HEK293T (cell line): ENCODE measurements at regions not wholly inside any gene's neighbourhood (a gene's known extent, or its start where the extent isn't known, plus 50 kb on each side); places are given as distances from the start of the nearest gene placed in this dataset.
"Not testable (repeated sequence)": the region's sequence is repeated elsewhere in the genome, so short reads cannot be mapped to it uniquely, and the experiment has no call there.

Experiments
- CTCF ChIA-PET: fragments of 350-600 bp; formaldehyde crosslinking; extraction: SDS; loops from one replicate; lab custom pipeline; 2021; ENCODE audit warnings: antibody characterized with exemption, inconsistent platforms; lab: Yijun Ruan, JAX
- POLR2A ChIA-PET: fragments of 350-600 bp; formaldehyde crosslinking; extraction: SDS; loops from one replicate; lab custom pipeline; 2020; ENCODE audit warnings: antibody characterized with exemption, inconsistent platforms; lab: Yijun Ruan, JAX
- DNase-seq: peaks from one replicate; pipeline ENCODE4 v3.0.0; 2012; ENCODE audit warnings: mixed read lengths; ENCODE audit errors: extremely low spot score
- ARNT ChIP-seq: fragments of 450-650 bp; IDR thresholded peaks from 2 replicates; pipeline ENCODE4 v1.6.1; 2017; ENCODE audit warnings: mild to moderate bottlenecking
- BHLHE40 ChIP-seq: fragments of 450-650 bp; IDR thresholded peaks from 2 replicates; pipeline ENCODE4 v1.6.1; 2016; ENCODE audit warnings: mild to moderate bottlenecking, moderate library complexity, borderline replicate concordance
- CTBP1 ChIP-seq: fragments of 450-650 bp; IDR thresholded peaks from 2 replicates; pipeline ENCODE4 v1.6.1; 2016; ENCODE audit warnings: borderline replicate concordance
- ELF4 ChIP-seq: fragments of 450-650 bp; IDR thresholded peaks from 2 replicates; pipeline ENCODE4 v1.6.1; 2017; ENCODE audit warnings: antibody characterized with exemption
- FOXA1 ChIP-seq: fragments of 450-650 bp; IDR thresholded peaks from 2 replicates; pipeline ENCODE4 v1.6.1; 2016; ENCODE audit warnings: mild to moderate bottlenecking
- FOXK2 ChIP-seq: fragments of 450-650 bp; IDR thresholded peaks from 2 replicates; pipeline ENCODE4 v1.6.1; 2016; ENCODE audit warnings: mild to moderate bottlenecking
- FOXM1 ChIP-seq: fragments of 450-650 bp; IDR thresholded peaks from 2 replicates; pipeline ENCODE4 v1.6.1; 2017; ENCODE audit warnings: mild to moderate bottlenecking, borderline replicate concordance
- HDGF ChIP-seq: fragments of 450-650 bp; IDR thresholded peaks from 2 replicates; pipeline ENCODE4 v1.6.1; 2017; ENCODE audit warnings: antibody characterized with exemption, borderline replicate concordance
- L3MBTL2 ChIP-seq: fragments of 450-650 bp; conservative IDR thresholded peaks from 2 replicates; pipeline ENCODE4 v1.6.1; 2016; ENCODE audit warnings: mild to moderate bottlenecking
- LEF1 ChIP-seq: fragments of 450-650 bp; IDR thresholded peaks from 2 replicates; pipeline ENCODE4 v1.6.1; 2017; ENCODE audit warnings: mild to moderate bottlenecking, borderline replicate concordance
- NFRKB ChIP-seq: fragments of 450-650 bp; IDR thresholded peaks from 2 replicates; pipeline ENCODE4 v1.6.1; 2016; ENCODE audit warnings: mild to moderate bottlenecking, moderate library complexity
- PKNOX1 ChIP-seq: fragments of 450-650 bp; IDR thresholded peaks from 2 replicates; pipeline ENCODE4 v1.6.1; 2016
- SP1 ChIP-seq: fragments of 450-650 bp; IDR thresholded peaks from 2 replicates; pipeline ENCODE4 v1.6.1; 2017
- SUZ12 ChIP-seq: fragments of 450-650 bp; IDR thresholded peaks from 2 replicates; pipeline ENCODE4 v1.6.1; 2016; ENCODE audit warnings: mild to moderate bottlenecking
- TARDBP ChIP-seq: fragments of 450-650 bp; IDR thresholded peaks from 2 replicates; pipeline ENCODE4 v1.6.1; 2016
- ZNF384 ChIP-seq: fragments of 450-650 bp; IDR thresholded peaks from 2 replicates; pipeline ENCODE4 v1.6.1; 2016

- CTCF ChIA-PET = no interaction called here
- DNase-seq = no peak
- POLR2A ChIA-PET = no interaction called here
- no peak for TF ChIP-seq FOXM1
These were observed 50.7 kb upstream of the AP4E1 start for GRCh38 chr15:50857763-50858162.

DNA sequence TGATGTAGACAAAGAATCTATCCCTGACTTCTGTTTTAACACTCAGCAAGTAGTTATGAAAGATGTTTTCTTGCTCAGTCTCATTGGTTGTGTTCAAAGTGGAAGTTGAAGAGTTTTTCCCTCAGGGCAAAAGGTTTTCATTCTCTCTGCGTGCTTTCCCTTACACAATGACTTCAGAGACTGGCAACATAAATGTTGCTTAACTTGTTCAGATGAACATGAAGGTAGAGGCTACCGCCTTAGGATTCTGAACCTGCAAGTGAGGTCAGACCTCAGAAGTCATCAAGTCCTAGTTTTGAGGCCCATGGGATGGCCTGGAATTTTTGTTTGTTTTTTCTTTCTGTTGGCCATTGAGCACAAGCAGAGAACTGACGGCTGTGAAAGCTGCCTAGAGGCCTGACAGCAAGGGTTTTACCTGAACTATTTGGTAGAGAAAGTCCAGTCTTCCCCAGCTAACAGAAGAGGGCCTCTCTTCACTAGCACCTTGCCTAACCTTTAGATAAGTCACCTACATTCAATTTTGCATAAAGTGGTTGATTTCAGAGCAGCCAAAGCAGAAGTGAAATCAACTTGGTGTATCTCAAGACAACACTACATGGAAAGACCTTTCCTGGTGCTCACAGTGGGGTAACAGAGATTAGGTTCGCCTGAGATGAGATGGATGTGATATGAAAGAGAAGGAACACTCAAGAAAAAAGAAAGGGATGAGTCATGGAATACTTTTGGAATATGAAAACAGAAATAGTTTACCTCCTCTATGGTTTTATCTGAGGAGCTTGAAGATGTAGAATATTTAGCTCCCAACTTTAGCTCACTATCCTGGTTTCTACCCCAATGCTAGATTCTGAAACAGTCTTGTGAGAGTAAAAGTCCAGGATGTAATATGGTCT lies 53.6 kb upstream of the AP4E1 start:
- CTCF ChIA-PET = no interaction called here
- POLR2A ChIA-PET = no interaction called here
- TF ChIP-seq ARNT (no peak), PKNOX1 (no peak), ZNF384 (no peak), TARDBP (no peak), ELF4 (no peak), LEF1 (no peak), L3MBTL2 (no peak), HDGF (no peak), CTBP1 (no peak), FOXM1 (no peak), FOXK2 (no peak)
- no peak for DNase-seq

- CTCF ChIA-PET = no interaction called here
- TF ChIP-seq TARDBP (no peak), SUZ12 (no peak), ZNF384 (no peak), ARNT (no peak), BHLHE40 (no peak), SP1 (no peak), ELF4 (no peak), FOXA1 (no peak), LEF1 (no peak), NFRKB (no peak), PKNOX1 (no peak), FOXM1 (no peak), HDGF (no peak), L3MBTL2 (no peak), CTBP1 (no peak), FOXK2 (no peak)
These were observed 58.5 kb upstream of the AP4E1 start for GRCh38 chr15:50850003-50850402.

DNA sequence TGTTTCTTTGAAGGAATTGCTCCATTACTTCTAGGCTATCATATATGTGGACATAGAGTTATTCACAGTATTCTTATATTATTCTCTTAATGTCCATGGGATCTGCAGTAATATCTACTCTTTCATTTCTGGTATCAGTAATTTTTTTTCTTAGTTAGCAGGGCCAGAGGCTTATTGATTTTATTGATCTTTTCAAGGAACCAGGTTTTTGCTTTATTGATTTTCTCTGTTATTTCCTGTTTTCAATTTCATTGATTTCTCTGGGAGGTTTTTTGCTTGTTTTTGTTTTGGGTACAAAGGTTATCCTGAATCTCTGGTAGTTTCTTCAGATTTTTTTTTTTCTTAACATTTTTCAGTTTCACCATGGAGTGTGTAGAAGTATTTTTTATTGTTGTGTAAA lies 60.1 kb upstream of the AP4E1 start:
- CTCF ChIA-PET = no interaction called here

More at GRCh38 chr15:50850003-50850402, 58.5 kb upstream of the AP4E1 start:
- POLR2A ChIA-PET = no interaction called here
- DNase-seq = no peak

GRCh38 chr15:50845181-50845580 lies 63.3 kb upstream of the AP4E1 start:
- POLR2A ChIA-PET, CTCF ChIA-PET, DNase-seq: not testable (repeated sequence)

More for the DNA sequence above, 60.1 kb upstream of the AP4E1 start:
- no peak for DNase-seq
- TF ChIP-seq ZNF384 (no peak), FOXA1 (no peak), NFRKB (no peak), CTBP1 (no peak), ELF4 (no peak), ARNT (no peak), FOXM1 (no peak), SP1 (no peak), TARDBP (no peak), PKNOX1 (no peak), LEF1 (no peak), L3MBTL2 (no peak), SUZ12 (no peak), BHLHE40 (no peak)
- POLR2A ChIA-PET = no interaction called here

DNA sequence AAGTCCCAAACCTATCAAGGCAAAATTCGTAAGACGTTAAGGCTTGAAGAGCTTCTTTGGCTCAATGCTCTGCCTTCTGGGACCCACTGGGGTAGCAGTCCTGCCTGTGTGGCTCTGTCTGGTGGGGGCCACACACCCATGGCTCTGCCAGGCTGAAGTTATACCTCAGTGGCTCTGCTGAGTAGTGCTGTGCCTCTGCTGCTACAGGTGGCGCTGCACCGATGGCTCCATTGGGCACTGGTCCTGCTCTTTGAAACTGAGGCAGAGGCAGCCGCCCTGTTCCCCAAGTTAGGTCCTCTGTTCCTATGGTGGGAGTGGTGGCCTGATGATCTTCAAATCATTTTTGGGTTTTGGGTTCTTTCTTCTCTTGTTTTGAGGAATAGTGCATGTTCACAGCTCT lies 68.0 kb upstream of the AP4E1 start:
- CTCF ChIA-PET = no interaction called here
- DNase-seq = no peak
- POLR2A ChIA-PET = no interaction called here
- no peak for TF ChIP-seq ARNT
- TF ChIP-seq ELF4 = no peak
- no peak for TF ChIP-seq SP1
- TF ChIP-seq PKNOX1 = no peak
- no peak for TF ChIP-seq FOXM1
- TF ChIP-seq FOXK2 = no peak
- TF ChIP-seq SUZ12 = no peak
- no peak for TF ChIP-seq LEF1
- TF ChIP-seq CTBP1 = no peak
- TF ChIP-seq TARDBP = no peak
- TF ChIP-seq BHLHE40 = no peak
- TF ChIP-seq NFRKB = no peak
- no peak for TF ChIP-seq L3MBTL2
- TF ChIP-seq HDGF = no peak
- TF ChIP-seq FOXA1 = no peak
- TF ChIP-seq ZNF384 = no peak
